IPS DF 19.7 (cell line): ENCODE measurements at regions not wholly inside any gene's neighbourhood (a gene's known extent, or its start where the extent isn't known, plus 50 kb on each side); places are given as distances from the start of the nearest gene placed in this dataset.

Experiments
- DNase-seq: peaks from one replicate; pipeline ENCODE4 v3.0.0-alpha.2; 2013; ENCODE audit warnings: low read depth, low spot score

- DNase-seq = no peak
Measured at GRCh38 chr1:56225964-56226815, 353.2 kb downstream of the PLPP3 start.

GRCh38 chr1:56223968-56224367, 355.4 kb downstream of the PLPP3 start:
- no peak for DNase-seq

- no peak for DNase-seq
Measured at GRCh38 chr1:56222914-56223540, 356.3 kb downstream of the PLPP3 start.

- DNase-seq = no peak
Measured at GRCh38 chr1:56220021-56220420, 359.3 kb downstream of the PLPP3 start.

GRCh38 chr1:56218023-56218422, 361.3 kb downstream of the PLPP3 start:
- no peak for DNase-seq

GRCh38 chr1:56216218-56216617, 363.1 kb downstream of the PLPP3 start:
- DNase-seq = no peak

- DNase-seq = no peak
Measured at GRCh38 chr1:56215771-56216170, 363.6 kb downstream of the PLPP3 start.

- DNase-seq = no peak
Measured at GRCh38 chr1:56215086-56215485, 364.3 kb downstream of the PLPP3 start.

GRCh38 chr1:56213068-56213467, 366.3 kb downstream of the PLPP3 start:
- DNase-seq = no peak

GRCh38 chr1:56212143-56212542, 367.2 kb downstream of the PLPP3 start:
- DNase-seq = no peak

- DNase-seq = no peak
Measured at GRCh38 chr1:56206391-56206790, 373.0 kb downstream of the PLPP3 start.

- DNase-seq = no peak
Measured at GRCh38 chr1:56204206-56204605, 375.2 kb downstream of the PLPP3 start.

- no peak for DNase-seq
Measured at GRCh38 chr1:56202796-56203492, 376.4 kb downstream of the PLPP3 start.

- no peak for DNase-seq
Measured at GRCh38 chr1:56202186-56202585, 377.2 kb downstream of the PLPP3 start.

GRCh38 chr1:56200896-56201295, 378.5 kb downstream of the PLPP3 start:
- DNase-seq = no peak

- DNase-seq = no peak
Measured at GRCh38 chr1:56200442-56200841, 378.9 kb downstream of the PLPP3 start.

- DNase-seq = no peak
Measured at GRCh38 chr1:56199956-56200355, 379.4 kb downstream of the PLPP3 start.

- no peak for DNase-seq
Measured at GRCh38 chr1:56199061-56199460, 380.3 kb downstream of the PLPP3 start.

GRCh38 chr1:56197946-56198345, 381.4 kb downstream of the PLPP3 start:
- DNase-seq = no peak

GRCh38 chr1:56196839-56197238, 382.5 kb downstream of the PLPP3 start:
- no peak for DNase-seq

GRCh38 chr1:56194701-56195300, 384.6 kb downstream of the PLPP3 start:
- DNase-seq = no peak

GRCh38 chr1:56193656-56194055, 385.7 kb downstream of the PLPP3 start:
- DNase-seq = no peak
